HepG2 (cell line): ENCODE measurements at regions not wholly inside any gene's neighbourhood (a gene's known extent, or its start where the extent isn't known, plus 50 kb on each side); places are given as distances from the start of the nearest gene placed in this dataset.

Experiments used
- IKZF5 ChIP-seq: IDR thresholded peaks from 2 replicates; pipeline ENCODE4 v1.6.1; 2018; ENCODE audit warnings: missing genetic modification reagents, mild to moderate bottlenecking, missing compliant biosample characterization
- NR1H2 ChIP-seq: sonication (generic); formaldehyde crosslinking; IDR thresholded peaks from 2 replicates; pipeline ENCODE4 v1.8.1; 2022; ENCODE audit warnings: low read depth, missing genetic modification reagents, borderline replicate concordance

GRCh38 chr4:124331781-124332180 lies 380.8 kb downstream of the ANKRD50 start:
- TF ChIP-seq IKZF5 (CRISPR knock-in tag) (no peak), NR1H2 (no peak)
